Left ventricle myocardium superior (tissue), 1 donor: ENCODE measurements at regions not wholly inside any gene's neighbourhood (a gene's known extent, or its start where the extent isn't known, plus 50 kb on each side); places are given as distances from the start of the nearest gene placed in this dataset.
"Not testable (repeated sequence)": the region's sequence is repeated elsewhere in the genome, so short reads cannot be mapped to it uniquely, and the experiment has no call there.

ENCODE experiments used
- ATAC-seq: fragments of 200-7000 bp; cut with Tn5 transposase; one replicate; pipeline ENCODE4 v1.9.1; 2020; ENCODE audit warnings: mild to moderate bottlenecking, moderate library complexity
- DNase-seq: peaks from one replicate; pipeline ENCODE4 v3.0.0-alpha.2; 2020
- intact Hi-C: fragments of 100-400 bp; cut with micrococcal nuclease; formaldehyde crosslinking; loops from one replicate; pipeline ENCODE4 v1.11.0; 2022
- donor health status: DM: no; HTN: yes; CAD: no; lungs with severe emphysema.

DNA sequence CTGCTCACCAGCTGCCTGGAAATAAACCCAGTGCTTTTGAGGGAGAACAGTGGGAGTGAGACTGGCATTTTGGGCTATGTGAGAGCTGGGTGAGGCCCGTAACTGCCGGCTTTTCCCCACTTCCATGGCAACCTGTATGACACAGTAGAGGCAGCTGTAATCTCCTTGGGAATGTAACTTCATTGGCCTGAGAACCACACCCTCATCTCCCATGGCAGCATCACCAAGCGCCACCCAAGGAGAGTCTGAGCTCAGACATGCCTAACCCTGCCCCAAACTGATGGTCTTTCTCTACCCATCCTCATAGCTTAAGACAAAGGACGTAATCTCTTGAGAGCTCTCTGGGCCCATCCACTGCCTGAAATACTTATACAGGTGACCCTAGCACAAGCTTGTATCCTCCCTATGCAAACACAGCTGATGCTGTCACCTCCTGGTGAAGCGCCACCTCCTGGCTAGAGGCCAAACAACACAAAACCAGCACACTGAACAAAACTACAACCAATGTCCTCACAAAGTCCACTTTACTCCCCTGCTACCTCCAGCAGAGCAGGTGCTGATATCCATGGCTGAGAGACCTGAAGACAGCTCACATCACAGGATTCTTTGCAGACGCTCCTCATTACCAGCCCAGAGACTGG is 763.4 kb upstream of the NRXN1 start:
- ATAC-seq: no peak
- no peak for DNase-seq
- intact Hi-C loops: no loop called here

- DNase-seq: no peak
- ATAC-seq: no peak
- intact Hi-C loops: no loop called here
Observed at GRCh38 chr2:51791496-51791895, 759.6 kb upstream of the NRXN1 start.

DNA sequence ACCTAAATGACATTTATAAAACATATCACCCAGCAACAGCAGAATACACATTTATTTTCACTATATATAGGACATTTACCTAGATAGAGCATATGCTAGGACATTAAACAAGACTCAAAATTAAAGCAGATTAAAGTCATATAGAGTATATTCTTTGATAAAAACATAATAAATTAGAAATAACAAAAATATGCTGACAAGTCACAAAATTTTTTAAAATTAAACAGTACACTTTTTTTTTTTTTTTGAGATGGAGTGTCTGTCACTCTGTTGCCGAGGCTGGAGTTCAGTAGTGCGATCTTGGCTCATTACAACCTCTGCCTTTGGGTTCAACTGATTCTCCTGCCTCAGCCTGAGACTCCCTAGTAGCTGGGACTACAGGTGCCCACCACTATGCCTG is 758.9 kb upstream of the NRXN1 start:
- intact Hi-C loops: no loop called here
- DNase-seq (no peak), ATAC-seq (no peak)

DNA sequence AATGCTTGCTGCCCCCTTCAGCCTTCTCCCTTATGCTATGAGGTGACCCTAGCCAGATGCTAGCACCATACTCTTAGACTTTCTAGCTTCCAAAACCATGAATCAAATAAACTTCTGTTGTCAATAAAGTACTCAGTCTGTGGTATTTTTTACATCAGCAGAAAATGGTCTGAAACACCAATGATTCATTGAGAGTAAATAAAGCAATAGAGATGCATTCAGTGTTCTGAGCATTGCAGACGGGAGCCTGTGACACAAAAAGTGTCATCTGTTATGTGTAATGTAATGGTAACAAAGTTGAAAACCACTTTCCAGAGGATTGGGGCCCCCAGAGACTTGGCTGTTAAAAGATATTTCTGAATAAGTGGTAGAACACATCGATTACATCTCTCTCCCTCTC is 758.0 kb upstream of the NRXN1 start:
- ATAC-seq (no peak), DNase-seq (no peak)
- intact Hi-C loops: no loop called here

- intact Hi-C loops: no loop called here
- ATAC-seq (peak; percentile 100), DNase-seq (peak; percentile 32)
Observed at GRCh38 chr2:51782921-51783765, 751.2 kb upstream of the NRXN1 start.

DNA sequence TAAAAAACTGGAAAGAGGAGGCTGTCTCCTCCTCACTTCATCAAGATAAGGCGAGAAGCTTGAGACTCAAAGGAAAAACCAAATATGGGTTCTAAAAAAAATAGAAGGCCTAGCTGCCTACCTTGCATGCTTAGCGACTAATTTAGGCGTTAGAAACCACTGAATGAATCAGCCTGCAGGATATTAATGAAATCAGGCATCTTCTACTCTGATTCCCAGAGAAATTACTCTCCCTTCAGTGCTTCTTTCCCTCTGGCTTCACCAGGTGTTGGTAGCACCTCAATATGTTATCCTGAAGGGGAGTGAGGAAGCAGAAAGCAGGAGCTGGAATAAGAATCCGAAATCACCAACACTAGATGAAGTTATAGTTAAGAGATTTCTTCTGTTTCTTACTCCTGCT is 749.8 kb upstream of the NRXN1 start:
- intact Hi-C loops: no loop called here
- no peak for DNase-seq
- ATAC-seq: no peak

DNA sequence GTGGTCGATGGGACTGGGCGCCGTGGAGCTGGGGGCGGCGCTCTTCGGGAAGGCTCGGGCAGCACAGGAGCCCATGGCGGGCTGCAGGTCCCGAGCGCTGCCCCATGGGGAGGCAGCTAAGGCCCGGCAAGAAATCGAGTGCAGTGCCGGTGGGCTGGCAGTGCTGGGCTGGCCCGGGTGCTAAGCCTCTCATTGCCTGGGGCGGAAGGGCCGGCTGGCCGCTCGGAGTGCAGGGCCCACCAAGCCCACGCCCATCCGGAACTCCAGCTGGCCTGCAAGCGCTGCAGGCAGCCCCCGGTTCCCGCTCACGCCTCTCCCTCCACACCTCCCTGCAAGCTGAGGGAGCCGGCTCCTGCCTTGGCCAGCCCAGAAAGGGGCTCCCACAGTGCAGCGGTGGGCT is 748.4 kb upstream of the NRXN1 start:
- DNase-seq (no peak), ATAC-seq (no peak)
- intact Hi-C loops: no loop called here

DNA sequence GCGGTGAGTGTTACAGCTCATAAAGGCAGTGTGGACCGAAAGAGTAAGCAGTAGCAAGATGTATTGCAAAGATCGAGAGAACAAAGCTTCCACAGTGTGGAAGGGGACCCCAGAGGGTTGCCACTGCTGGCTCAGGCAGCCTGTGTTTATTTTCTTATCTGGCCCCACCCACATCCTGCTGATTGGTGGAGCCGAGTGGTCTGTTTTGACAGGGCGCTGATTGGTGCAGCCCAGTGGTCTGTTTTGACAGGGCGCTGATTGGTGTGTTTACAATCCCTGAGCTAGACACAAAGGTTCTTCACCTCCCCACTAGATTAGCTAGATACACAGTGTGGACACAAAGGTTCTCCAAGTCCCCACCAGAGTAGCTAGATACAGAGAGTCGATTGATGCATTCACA is 747.8 kb upstream of the NRXN1 start:
- DNase-seq, ATAC-seq, intact Hi-C loops: not testable (repeated sequence)

- ATAC-seq (no peak), DNase-seq (no peak)
- intact Hi-C loops: no loop called here
Observed at GRCh38 chr2:51778806-51779205, 746.9 kb upstream of the NRXN1 start.

DNA sequence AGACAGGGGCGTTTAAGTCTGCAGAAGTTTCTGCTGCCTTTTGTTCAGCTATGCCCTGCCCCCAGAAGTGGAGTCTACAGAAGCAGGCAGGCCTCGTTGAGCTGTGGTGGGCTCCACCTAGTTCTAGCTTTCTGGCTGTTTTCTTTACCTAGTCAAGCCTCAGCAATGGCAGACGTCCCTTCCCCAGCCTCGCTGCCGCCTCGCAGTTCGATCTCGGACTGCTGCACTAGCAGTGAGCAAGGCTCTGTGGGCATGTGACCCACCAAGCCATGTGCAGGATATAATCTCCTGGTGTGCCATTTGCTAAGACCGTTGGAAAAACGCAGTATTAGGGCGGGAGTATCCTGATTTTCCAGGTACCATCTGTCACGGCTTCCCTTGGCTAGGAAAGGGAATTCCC is 742.7 kb upstream of the NRXN1 start:
- ATAC-seq, intact Hi-C loops, DNase-seq: not testable (repeated sequence)

DNA sequence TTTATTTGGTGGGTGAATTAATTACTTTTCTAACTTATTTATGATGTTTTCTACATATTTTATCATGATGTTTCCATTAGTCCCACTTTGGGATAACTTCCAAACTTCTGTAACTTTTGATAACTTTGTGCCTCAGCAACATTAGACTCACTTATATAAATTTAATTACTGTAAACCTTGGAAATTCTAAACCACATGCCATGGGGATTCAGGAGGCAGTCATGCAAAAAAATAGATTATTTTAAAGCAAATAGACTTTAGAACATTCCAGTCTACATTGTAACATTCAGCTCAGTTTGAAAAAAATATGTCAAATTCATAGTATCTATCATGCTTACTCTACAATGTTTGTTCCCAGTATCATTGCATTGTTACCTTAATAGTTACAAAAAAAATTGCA is 728.5 kb upstream of the NRXN1 start:
- no peak for DNase-seq
- intact Hi-C loops: no loop called here
- no peak for ATAC-seq

GRCh38 chr2:51758081-51758480 is 726.1 kb upstream of the NRXN1 start:
- ATAC-seq: no peak

GRCh38 chr2:51734115-51734514 is 702.2 kb upstream of the NRXN1 start:
- DNase-seq: no peak
- no peak for ATAC-seq
- intact Hi-C loops: no loop called here

More at GRCh38 chr2:51758081-51758480, 726.1 kb upstream of the NRXN1 start:
- intact Hi-C loops: no loop called here
- no peak for DNase-seq

DNA sequence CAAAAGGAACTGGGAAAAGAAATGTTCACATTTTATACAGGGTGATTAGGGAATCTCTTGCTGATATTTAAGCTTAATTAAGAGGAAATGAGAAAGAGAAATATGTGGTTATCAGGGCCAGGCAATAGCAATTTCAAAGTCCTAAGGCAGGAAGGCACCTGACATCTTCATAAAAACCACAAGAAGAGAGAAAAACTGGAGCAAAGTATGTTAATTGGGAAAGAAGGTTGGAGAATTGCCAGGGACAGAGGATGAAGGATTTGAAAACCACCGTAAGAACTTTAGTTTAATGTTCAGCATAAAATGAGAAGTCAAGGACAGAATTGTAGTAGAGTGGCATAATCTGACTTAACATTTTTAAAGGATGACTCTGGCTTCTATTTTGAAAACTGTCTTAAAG is 691.8 kb upstream of the NRXN1 start:
- no peak for DNase-seq
- ATAC-seq: no peak
- intact Hi-C loops: no loop called here

DNA sequence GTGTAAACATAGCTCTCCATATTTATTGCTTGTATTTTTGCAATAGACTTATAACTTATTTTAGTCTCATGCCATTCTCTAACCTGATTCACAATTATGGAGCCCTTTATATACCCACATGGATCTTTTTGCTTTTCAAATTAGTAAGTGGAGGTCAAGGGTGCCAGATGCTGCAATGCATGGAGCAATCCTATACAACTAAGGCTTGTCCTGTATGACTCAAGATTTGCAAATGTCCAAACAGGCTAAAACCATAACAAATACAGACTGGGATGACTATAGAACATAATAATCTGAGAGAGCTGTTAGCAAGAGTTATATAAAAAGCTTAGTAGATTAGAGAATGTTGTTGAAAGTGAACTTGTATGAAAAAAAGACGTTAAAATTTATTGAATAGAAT is 690.4 kb upstream of the NRXN1 start:
- intact Hi-C loops: no loop called here
- DNase-seq (no peak), ATAC-seq (no peak)

GRCh38 chr2:51720826-51721225 is 688.9 kb upstream of the NRXN1 start:
- intact Hi-C loops: no loop called here
- DNase-seq (no peak), ATAC-seq (no peak)

- DNase-seq: no peak
- no peak for ATAC-seq
- intact Hi-C loops: no loop called here
Observed at GRCh38 chr2:51718881-51719280, 686.9 kb upstream of the NRXN1 start.

DNA sequence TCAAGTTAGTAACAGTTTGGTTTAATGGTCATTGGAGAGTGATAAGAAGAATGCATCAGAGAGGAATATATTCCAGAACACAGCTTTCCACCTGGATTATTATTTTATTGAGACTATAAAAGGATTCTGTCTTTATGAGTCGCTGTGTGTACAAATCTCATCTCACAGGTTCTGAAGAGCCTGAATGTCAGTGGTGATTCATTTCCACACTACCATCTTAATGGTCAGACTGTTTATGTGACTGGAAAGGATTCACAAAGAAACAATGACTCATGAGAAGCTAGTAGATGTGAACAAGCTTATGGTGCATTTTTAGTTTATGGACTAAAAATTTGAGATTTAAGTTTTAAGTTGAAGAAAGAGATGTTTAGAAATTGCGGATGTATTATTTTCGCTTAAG is 685.4 kb upstream of the NRXN1 start:
- no peak for DNase-seq
- ATAC-seq: no peak
- intact Hi-C loops: no loop called here

GRCh38 chr2:51711766-51712165 is 679.8 kb upstream of the NRXN1 start:
- intact Hi-C loops: no loop called here
- no peak for ATAC-seq
- DNase-seq: no peak

GRCh38 chr2:51710222-51710621 is 678.3 kb upstream of the NRXN1 start:
- no peak for ATAC-seq
- intact Hi-C loops: no loop called here
- no peak for DNase-seq

DNA sequence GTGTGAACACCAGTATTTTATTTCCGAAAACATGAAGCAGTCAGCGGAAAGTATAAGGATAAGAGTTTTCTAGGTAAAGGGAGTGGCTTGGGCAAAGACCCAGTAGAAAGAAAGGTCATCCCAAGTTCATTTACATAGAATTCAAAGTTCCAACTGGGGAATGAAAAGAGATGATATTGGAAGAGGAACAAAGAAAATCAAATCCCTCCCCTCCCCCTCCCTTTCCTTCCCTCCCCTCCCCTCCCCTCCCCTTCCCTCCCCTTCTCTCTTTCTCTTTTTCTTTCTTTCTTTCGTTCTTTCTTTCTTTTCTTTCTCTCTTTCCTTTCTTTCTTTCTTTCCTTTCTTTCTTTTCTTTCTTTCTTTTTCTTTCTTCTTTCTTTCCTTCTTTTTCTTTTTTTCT is 675.7 kb upstream of the NRXN1 start:
- ATAC-seq: no peak
- intact Hi-C loops: no loop called here
- no peak for DNase-seq
